Ovary (tissue), 3 donors: ENCODE measurements at regions not wholly inside any gene's neighbourhood (a gene's known extent, or its start where the extent isn't known, plus 50 kb on each side); places are given as distances from the start of the nearest gene placed in this dataset.

Experiments used
- EP300 ChIP-seq: sonication (generic); formaldehyde crosslinking; IDR thresholded peaks from one replicate; pipeline ENCODE4 v1.6.1; 2017; ENCODE audit warnings: antibody characterized with exemption
- POLR2A ChIP-seq: fragments of 450-650 bp; IDR thresholded peaks from one replicate; pipeline ENCODE4 v1.6.1; 2017; ENCODE audit warnings: antibody characterized with exemption, mild to moderate bottlenecking, moderate library complexity
- TF ChIP-seq, protein P1 (sequence below), 3 donors: fragments of 450-650 bp in 2 of 3; fragments of 200-600 bp in 1 of 3; IDR thresholded peaks; one replicate each; pipeline versions ENCODE4 v1.5.1 to v1.8.0; 2016 to 2022; ENCODE audit warnings: antibody characterized with exemption in 3 of 3, mild to moderate bottlenecking in 1 of 3
- donor health status: DM: no; HTN: no; CAD: no.

DNA sequence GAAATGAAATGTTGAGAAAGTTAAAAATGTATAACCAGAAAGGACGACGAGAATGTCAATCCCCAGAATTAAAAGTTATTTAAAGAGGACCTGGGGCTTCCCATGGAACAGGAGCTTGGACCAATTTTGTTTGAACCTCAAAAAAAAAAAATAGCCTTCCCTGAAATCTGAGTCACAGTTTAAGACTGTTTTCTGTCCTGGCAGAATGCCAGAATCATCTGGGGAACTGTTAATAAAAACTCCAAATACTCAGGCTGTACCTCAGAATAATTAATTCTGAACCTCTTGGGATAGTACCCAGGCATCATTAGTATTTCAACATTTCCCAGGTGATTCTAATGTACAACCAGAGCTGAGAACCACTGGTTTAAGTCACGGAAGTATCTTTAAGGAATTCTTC lies 102.2 kb upstream of the SLCO6A1 start:
- TF ChIP-seq, protein P1, sequence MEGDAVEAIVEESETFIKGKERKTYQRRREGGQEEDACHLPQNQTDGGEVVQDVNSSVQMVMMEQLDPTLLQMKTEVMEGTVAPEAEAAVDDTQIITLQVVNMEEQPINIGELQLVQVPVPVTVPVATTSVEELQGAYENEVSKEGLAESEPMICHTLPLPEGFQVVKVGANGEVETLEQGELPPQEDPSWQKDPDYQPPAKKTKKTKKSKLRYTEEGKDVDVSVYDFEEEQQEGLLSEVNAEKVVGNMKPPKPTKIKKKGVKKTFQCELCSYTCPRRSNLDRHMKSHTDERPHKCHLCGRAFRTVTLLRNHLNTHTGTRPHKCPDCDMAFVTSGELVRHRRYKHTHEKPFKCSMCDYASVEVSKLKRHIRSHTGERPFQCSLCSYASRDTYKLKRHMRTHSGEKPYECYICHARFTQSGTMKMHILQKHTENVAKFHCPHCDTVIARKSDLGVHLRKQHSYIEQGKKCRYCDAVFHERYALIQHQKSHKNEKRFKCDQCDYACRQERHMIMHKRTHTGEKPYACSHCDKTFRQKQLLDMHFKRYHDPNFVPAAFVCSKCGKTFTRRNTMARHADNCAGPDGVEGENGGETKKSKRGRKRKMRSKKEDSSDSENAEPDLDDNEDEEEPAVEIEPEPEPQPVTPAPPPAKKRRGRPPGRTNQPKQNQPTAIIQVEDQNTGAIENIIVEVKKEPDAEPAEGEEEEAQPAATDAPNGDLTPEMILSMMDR (IDR thresholded peaks at IDR 0.05) = no peak
- TF ChIP-seq POLR2A (no peak), EP300 (no peak)
